Skin of body (tissue), 1 donor: ENCODE measurements at regions not wholly inside any gene's neighbourhood (a gene's known extent, or its start where the extent isn't known, plus 50 kb on each side); places are given as distances from the start of the nearest gene placed in this dataset.
"Not testable (repeated sequence)": the region's sequence is repeated elsewhere in the genome, so short reads cannot be mapped to it uniquely, and the experiment has no call there.

Experiments used
- DNase-seq: peaks from one replicate; lab custom pipeline; 2025; lab: John Stamatoyannopoulos, UW

GRCh38 chr12:105423237-105423636 is 92.7 kb downstream of the C12orf75 start:
- no peak for DNase-seq

DNA sequence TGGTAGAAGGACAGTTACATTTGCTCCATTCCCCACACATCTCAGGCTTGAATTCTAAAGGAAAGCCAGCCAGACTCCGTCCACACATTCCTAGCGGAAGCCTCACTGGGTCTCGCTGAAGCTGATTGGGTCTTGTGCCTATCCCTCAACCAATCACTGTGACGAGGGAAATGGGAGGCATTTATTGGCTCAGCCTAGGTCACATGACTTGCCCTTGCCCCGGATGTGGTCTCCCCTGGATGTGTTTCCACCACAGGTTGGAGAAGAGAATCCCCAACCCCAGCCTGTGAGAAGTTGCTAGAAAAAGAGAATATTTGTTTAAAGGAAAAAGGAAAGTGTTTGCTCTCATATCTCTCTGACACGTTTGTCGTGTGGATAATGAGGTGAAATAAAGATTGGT is 93.4 kb downstream of the C12orf75 start:
- no peak for DNase-seq

DNA sequence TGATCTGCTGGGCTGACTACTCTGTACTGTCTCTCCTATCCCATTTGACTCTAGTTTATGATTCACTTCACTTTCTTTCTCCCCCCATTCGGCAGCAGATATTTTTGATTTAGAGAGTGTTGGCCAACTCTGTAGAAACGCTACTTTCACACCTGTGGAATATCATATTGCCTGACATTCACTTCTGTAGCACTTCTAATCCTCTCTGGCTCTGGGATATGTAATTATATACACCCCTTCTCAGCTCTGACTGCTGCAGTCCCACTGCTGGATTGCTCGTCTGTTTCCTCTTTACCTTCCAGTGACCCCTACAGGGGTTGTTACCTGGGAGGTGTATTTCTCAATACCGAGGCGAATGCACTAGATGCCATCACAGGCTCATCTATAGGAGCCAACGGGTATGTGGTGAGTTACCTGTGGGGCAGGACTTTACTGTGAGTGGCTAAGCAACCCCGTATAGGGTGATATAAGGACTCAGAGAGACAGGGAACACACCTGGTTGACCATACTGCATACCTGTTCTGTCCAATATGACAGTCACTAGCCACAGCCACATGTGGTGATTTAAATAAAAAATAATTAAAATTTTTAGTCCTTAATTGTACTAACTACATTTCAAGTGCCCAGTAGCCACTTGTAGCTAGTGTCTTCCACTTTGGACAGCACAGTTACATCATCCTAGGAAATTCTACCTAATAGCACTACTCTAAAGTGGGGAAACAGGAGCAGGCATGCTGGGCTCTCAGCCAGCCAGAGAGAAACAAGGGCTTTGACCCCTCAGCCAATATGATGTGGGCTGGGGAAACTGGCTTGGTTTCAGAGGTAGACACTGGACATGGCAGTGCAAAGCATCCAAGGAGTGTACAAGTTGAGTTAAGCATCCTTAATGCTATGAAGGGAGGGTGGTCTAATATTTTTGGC is 95.0 kb downstream of the C12orf75 start:
- no peak for DNase-seq

DNA sequence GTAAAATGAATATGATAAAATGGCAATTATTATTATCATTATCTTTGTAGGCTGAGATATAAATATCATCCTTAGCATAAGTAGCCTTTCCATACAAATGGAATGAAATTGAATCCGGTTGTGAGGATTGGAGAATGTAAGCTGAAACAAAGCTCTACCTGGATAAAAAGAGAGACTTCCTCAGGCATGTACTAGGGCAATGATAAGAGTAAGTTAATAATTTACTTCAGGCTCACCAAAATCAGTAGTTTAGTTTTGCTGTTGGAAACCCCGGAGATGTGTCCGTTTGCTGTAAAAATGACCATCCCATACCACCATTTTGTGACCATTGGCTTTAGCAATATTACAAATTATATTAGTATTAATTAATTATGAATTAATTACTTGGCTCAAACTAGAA is 96.3 kb downstream of the C12orf75 start:
- DNase-seq, result no peak

DNA sequence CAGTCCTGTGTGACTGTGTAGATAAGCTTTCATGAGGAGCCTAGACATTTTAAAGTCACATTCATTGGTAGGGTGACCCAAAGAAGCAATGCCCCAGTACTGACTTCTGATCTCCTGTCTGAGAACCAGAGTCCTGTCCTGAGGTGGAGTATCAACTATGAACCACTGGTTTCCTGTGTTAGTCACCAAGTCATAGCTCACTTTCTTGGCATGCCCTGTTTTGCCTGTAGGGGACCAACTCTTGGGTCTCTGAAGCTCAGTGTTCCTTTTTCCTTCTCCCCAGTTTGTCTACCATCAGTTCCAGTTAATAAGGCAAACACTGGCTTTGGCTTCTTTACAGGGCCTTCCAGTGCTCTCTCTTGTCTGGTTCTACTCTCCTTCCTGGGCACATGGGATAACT is 97.4 kb downstream of the C12orf75 start:
- no peak for DNase-seq

- no peak for DNase-seq
Observed at GRCh38 chr12:105428793-105429395, 98.4 kb downstream of the C12orf75 start.

GRCh38 chr12:105429511-105429910 is 99.0 kb downstream of the C12orf75 start:
- DNase-seq, result no peak

DNA sequence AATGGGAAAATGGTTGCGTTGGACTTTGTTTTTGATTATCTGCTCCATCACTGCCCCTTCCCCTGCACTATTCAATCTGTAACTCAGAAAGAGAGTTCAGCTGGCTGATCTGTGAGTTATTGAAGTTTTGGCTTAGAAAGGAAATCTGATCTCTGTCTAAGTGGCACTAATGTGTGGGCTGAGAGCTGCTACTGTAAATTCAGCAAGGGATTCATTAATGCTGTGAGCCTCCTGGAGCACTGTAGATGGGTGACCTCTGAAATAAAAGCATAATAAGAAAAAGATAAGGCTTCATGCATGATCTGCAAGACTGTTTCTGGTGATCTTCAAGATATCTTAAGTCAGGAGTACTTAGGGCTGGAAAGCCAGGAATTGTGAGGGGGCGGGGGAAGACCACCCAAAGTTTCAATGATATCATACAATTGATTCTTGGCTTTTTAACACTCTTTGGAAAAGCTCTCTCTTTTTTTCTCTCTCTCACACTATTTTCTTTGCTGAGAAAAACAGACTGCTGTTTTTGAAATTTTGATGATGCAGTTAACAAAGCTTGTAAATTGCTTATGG is 101.1 kb downstream of the C12orf75 start:
- no peak for DNase-seq

DNA sequence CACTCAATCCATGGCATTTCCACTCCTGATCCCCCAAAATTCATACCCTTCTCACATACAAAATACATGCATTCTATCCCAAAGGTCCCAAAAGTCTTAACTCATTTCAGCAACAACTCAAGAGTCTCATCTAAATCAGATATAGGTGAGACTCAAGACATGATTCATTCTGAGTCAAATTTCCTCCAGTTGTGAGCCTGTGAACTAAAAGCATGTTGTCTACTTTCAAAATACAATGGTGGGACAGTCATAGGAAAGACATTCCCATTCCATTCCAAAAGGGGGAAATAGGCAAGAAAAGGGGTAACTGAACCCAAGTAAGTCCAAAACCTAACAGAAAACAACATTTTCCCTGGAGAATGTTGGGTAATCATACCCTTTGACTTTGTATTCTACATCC is 103.3 kb downstream of the C12orf75 start:
- no peak for DNase-seq

DNA sequence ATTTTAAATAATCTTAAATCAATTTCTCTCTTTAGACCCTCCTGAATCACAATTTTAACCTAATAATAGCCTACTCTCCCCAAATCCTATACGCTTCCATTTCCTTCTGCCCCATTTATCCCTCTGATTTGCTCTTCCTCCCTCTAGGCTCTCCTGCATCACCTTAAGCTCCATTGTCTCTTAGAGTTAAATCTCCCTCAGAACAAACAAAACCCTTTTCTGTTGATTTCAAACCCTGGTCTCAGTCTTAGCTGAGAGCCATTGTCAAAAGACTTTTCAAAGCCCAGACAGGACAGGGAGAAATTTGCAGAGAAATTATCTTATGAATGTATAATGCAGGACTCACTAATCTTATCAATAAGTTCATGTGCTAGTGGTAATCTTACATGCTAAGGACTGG is 106.1 kb downstream of the C12orf75 start:
- DNase-seq, result no peak

- DNase-seq, result no peak
Observed at GRCh38 chr12:105440037-105440664, 109.7 kb downstream of the C12orf75 start.

GRCh38 chr12:105443802-105444652 is 113.5 kb downstream of the C12orf75 start:
- no peak for DNase-seq

DNA sequence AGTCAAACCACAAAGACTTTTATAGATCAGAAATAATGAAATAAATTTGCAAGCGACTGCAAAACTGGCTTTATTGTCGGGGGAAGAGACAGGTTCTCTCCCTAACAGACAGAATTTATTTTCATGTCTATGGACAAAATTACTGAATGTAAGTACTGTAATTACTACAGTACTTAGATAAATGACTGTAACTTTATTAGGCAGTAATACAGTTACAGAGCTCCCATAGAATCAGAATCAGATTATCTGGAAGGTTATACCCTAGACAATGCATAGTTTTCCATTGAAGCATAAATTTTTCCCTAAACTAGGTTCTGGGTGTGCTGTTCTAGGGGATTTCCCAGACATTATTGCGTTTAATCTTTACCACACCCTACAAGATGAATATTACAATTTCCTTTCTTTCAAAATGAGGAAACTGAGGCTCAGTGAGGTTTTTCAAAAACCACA is 114.2 kb downstream of the C12orf75 start:
- no peak for DNase-seq

DNA sequence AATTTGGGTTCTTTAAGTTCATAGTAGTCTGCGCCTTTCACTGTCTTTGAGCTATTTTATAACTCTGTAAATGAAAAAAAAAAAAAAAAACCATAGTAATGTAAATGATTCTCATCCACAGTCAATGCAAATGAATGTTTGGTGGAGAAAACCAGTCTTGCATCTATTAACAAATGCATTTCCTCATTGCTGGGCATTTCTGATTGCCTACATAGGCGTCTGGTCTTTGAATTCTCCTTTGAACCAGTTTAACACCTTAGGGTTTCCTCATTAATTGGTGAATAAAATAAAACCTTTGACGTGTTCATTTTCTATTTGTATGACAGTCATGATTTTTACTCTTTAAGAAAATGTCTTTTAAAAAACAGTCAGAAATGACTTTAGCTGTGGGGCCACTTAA is 114.8 kb downstream of the C12orf75 start:
- DNase-seq, result no peak

DNA sequence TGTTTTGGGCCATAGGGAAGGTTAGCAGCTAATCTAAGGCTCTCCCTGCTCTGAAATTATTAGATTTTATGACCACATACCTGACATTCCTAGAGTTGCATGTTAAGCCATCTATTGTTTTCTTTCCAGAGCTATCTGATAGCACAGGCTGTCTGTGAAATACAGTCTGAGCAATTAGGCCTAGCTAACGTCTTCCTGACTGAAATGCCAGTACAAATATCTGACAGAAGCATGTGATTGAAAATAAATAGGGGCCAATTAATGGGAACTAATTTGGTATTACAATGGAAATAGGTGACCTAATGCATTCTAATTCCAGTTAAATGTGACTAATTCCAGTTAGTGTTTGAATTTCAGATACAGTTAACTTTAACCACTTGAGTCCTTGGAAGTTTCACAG is 115.2 kb downstream of the C12orf75 start:
- DNase-seq, result peak; percentile 18

GRCh38 chr12:105446460-105446859 is 116.0 kb downstream of the C12orf75 start:
- not testable (repeated sequence) for DNase-seq

DNA sequence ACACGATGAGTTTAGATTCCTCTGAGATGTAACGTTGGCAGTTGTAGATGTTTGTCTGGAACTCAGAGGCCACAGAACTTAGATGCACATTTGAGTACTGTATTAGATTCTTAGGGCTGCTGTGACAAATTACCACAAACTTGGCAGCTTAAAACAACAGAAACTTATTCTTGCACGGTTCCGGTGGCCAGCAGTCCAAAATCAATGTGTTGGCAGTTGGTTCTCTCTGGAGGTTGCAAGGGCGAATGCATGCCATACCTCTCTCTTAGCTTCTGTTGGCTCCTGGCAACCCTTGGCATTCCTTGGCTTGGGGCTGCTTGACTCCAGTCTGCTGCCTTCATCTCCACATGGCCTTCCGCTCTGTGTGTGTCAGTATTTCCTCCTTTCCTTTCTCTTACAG is 118.9 kb downstream of the C12orf75 start:
- DNase-seq, result no peak

DNA sequence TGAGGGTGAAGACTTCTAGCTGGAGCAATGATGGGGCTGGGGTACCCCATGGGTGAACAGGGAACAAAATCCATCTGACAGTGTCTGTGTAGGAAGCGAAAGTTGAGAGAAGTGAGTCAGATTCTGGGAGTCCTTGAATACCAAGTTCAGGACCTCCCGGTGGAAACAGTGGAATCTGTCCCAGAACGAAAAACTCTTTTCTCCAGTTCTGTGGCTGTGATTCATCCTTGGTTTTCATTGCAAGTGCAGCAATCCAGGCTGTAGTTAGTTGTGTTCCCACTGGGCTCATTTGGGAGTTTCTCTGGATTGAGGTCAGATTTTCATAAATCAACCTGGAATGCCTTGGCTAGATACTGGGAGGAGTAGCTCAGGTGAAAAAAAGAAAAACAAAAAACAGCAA is 120.7 kb downstream of the C12orf75 start:
- no peak for DNase-seq

DNA sequence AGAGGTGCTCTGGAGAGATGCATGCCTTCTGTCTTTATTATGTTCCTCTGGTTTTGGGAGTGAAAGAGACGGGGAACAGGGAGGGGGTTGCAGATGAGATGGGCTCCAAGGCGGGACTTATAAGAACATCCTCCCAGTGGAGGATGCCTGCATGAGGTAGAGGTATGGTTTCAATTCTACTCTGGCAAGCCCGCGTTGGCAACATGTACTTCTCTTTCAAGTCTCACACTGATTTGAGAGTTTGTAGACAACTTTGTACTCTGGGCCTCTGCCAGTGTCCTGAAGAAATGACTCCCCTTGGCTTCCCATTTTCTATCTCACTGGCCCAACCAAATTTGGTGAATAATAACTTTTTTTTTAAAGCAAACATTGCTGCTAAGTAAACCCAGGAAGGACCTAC is 121.3 kb downstream of the C12orf75 start:
- no peak for DNase-seq

DNA sequence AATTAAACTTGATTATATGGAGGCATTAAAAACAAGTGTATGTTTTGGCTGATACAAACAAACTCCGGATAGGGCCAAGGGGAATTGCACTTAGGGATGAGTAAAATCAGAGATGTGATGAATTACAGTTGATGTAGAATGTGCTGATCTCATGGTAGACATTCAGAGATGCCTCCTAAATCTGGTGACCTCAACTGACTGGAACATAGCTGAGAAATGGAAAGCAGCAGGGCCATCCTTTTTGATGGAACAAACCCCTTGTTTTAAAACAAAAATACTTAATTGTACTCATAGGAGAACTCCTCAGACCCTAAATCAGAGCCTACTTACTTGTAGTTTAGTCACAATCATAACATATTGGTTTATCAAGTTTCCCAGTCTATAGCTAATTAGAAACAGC is 122.8 kb downstream of the C12orf75 start:
- no peak for DNase-seq

GRCh38 chr12:105454688-105455087 is 124.2 kb downstream of the C12orf75 start:
- DNase-seq, result no peak
